Mesendoderm (in vitro differentiated cells): ENCODE measurements at regions not wholly inside any gene's neighbourhood (a gene's known extent, or its start where the extent isn't known, plus 50 kb on each side); places are given as distances from the start of the nearest gene placed in this dataset.

ENCODE experiments used
- DNase-seq: peaks from one replicate; pipeline ENCODE4 v3.0.0; 2013
- H2AK5ac ChIP-seq: 2 replicates; pipeline ENCODE4 v1.6.1; 2013; ENCODE audit warnings: low read length, inconsistent platforms
- H2BK120ac ChIP-seq: 2 replicates; pipeline ENCODE4 v1.6.1; 2013; ENCODE audit warnings: low read depth, mild to moderate bottlenecking, low read length, moderate library complexity, mixed read lengths
- H2BK15ac ChIP-seq: replicated peaks from 2 replicates; pipeline ENCODE4 v1.6.1; 2013; ENCODE audit warnings: low read depth, mild to moderate bottlenecking, moderate library complexity
- H2BK5ac ChIP-seq: 2 replicates; pipeline ENCODE4 v1.6.1; 2013; ENCODE audit warnings: low read length, inconsistent platforms
- H3K18ac ChIP-seq: 2 replicates; pipeline ENCODE4 v1.6.1; 2013; ENCODE audit warnings: mild to moderate bottlenecking, low read length, mixed read lengths
- H3K23ac ChIP-seq: one replicate; pipeline ENCODE4 v1.6.1; 2013; ENCODE audit warnings: low read length
- H3K27ac ChIP-seq: 2 replicates; pipeline ENCODE4 v1.5.1; 2013; ENCODE audit warnings: low read depth, mild to moderate bottlenecking, inconsistent platforms, low read length, moderate library complexity
- H3K27me3 ChIP-seq: 2 replicates; pipeline ENCODE4 v1.6.1; 2013; ENCODE audit warnings: low read length, control low read depth, mild to moderate bottlenecking, inconsistent platforms; ENCODE audit not compliant: insufficient read depth, poor library complexity
- H3K36me3 ChIP-seq: 2 replicates; pipeline ENCODE4 v1.6.1; 2013; ENCODE audit warnings: low read length, inconsistent platforms; ENCODE audit not compliant: control insufficient read depth, insufficient read depth
- H3K4ac ChIP-seq: one replicate; pipeline ENCODE4 v1.6.1; 2013; ENCODE audit warnings: low read depth, mild to moderate bottlenecking, low read length, moderate library complexity
- H3K4me1 ChIP-seq: 2 replicates; pipeline ENCODE4 v1.6.1; 2013; ENCODE audit warnings: low read depth, low read length, inconsistent platforms; ENCODE audit not compliant: control insufficient read depth
- H3K4me2 ChIP-seq: 2 replicates; pipeline ENCODE4 v1.6.1; 2013; ENCODE audit warnings: low read length
- H3K4me3 ChIP-seq: 2 replicates; pipeline ENCODE4 v1.5.1; 2013; ENCODE audit warnings: mild to moderate bottlenecking, low read length
- H3K56ac ChIP-seq: one replicate; pipeline ENCODE4 v1.6.1; 2013; ENCODE audit warnings: low read length
- H3K79me1 ChIP-seq: 2 replicates; pipeline ENCODE4 v1.6.1; 2013; ENCODE audit warnings: low read length, inconsistent platforms
- H3K79me2 ChIP-seq: 2 replicates; pipeline ENCODE4 v1.6.1; 2013; ENCODE audit warnings: mild to moderate bottlenecking, low read length; ENCODE audit not compliant: control insufficient read depth, insufficient read depth
- H3K9ac ChIP-seq: 2 replicates; pipeline ENCODE4 v1.6.1; 2013; ENCODE audit warnings: low read length, inconsistent platforms
- H4K5ac ChIP-seq: one replicate; pipeline ENCODE4 v1.6.1; 2013; ENCODE audit warnings: low read length
- H4K8ac ChIP-seq: one replicate; pipeline ENCODE4 v1.6.1; 2013; ENCODE audit warnings: low read depth, mild to moderate bottlenecking, control low read depth, low read length, moderate library complexity
- WGBS: extraction: QIAGEN DNeasy Blood & Tissue Kit; methylation state at CpG from one replicate; pipeline ENCODE4 v1.1.7; 2013; ENCODE audit warnings: low lambda C conversion rate, missing lambda C conversion rate; ENCODE audit not compliant: insufficient coverage; ENCODE audit errors: extremely low coverage; 5-methylcytosine and 5-hydroxymethylcytosine counted together

GRCh38 chrX:68894142-68894512 is 65.3 kb downstream of the EFNB1 start:
- Histone ChIP-seq H3K56ac (no peak overlapping the region), H4K8ac (no peak overlapping the region), H3K4me2 (no peak overlapping the region), H2AK5ac (no peak overlapping the region), H3K4me3 (no peak overlapping the region), H3K4me1 (no peaks in the 10 kb centered on the region), H3K23ac (no peak overlapping the region), H4K5ac (no peak overlapping the region), H3K18ac (no peak overlapping the region), H2BK120ac (no peak overlapping the region), H3K9ac (no peak overlapping the region), H2BK5ac (no peak overlapping the region), H3K4ac (no peak overlapping the region), H3K79me2 (no peaks in the 10 kb centered on the region), H3K27me3 (no peaks in the 10 kb centered on the region), H2BK15ac (no peak overlapping the region), H3K27ac (no peak overlapping the region), H3K79me1 (no peaks in the 10 kb centered on the region), H3K36me3 (no peaks in the 10 kb centered on the region)
- DNase-seq = no peak
- no CpG with 5 or more reads among the region's 8 CpGs for WGBS

GRCh38 chrX:68892651-68893050 is 63.8 kb downstream of the EFNB1 start:
- no CpG with 5 or more reads among the region's 13 CpGs for WGBS
- Histone ChIP-seq H3K18ac (no peak overlapping the region), H3K79me1 (no peaks in the 10 kb centered on the region), H3K36me3 (no peaks in the 10 kb centered on the region), H3K4me1 (no peaks in the 10 kb centered on the region), H2BK5ac (no peak overlapping the region), H2BK120ac (no peak overlapping the region), H3K4me2 (no peak overlapping the region), H4K5ac (no peak overlapping the region), H3K79me2 (no peaks in the 10 kb centered on the region), H4K8ac (no peak overlapping the region), H2BK15ac (no peak overlapping the region), H3K4ac (no peak overlapping the region), H3K4me3 (no peak overlapping the region), H3K27me3 (no peaks in the 10 kb centered on the region), H3K9ac (no peak overlapping the region), H3K27ac (no peak overlapping the region), H2AK5ac (no peak overlapping the region), H3K56ac (no peak overlapping the region), H3K23ac (no peak overlapping the region)
- no peak for DNase-seq

DNA sequence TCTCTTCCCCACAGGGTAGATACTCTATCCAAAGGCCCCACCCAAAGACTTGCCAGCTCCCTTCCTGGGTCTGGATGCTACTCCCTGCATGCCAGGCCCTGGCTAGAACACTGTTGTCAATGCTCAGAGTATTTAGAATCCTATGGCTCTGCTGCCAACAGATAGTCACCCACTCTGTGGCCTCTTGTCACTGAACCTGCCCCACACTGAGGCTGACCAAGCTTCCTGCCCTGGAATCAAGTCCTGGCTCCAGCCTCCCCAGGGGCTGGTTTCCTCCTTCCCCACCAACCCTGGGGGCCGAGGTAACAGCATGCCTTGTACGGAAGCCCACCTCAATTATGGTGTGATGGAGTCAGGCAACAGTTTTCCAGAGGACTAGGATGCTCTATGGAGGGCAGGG is 63.3 kb downstream of the EFNB1 start:
- no peak overlapping the region for H3K23ac ChIP-seq
- H3K56ac ChIP-seq = no peak overlapping the region
- H3K4ac ChIP-seq = no peak overlapping the region
- no peaks in the 10 kb centered on the region for H3K36me3 ChIP-seq
- H2BK15ac ChIP-seq = no peak overlapping the region
- no peak for DNase-seq
- no peak overlapping the region for H4K5ac ChIP-seq
- no peaks in the 10 kb centered on the region for H3K79me2 ChIP-seq
- no peaks in the 10 kb centered on the region for H3K79me1 ChIP-seq
- no peaks in the 10 kb centered on the region for H3K27me3 ChIP-seq
- H3K9ac ChIP-seq = no peak overlapping the region
- H3K4me3 ChIP-seq = no peak overlapping the region
- no peaks in the 10 kb centered on the region for H3K4me1 ChIP-seq
- no peak overlapping the region for H4K8ac ChIP-seq
- H3K27ac ChIP-seq = no peak overlapping the region
- no peak overlapping the region for H3K18ac ChIP-seq
- H2BK5ac ChIP-seq = no peak overlapping the region
- H2AK5ac ChIP-seq = no peak overlapping the region
- H2BK120ac ChIP-seq = no peak overlapping the region
- H3K4me2 ChIP-seq = no peak overlapping the region
- WGBS = no CpG with 5 or more reads among the region's 2 CpGs
